ENCODE measurements at regions not wholly inside any gene's neighbourhood (a gene's known extent, or its start where the extent isn't known, plus 50 kb on each side); places are given as distances from the start of the nearest gene placed in this dataset.
"Not testable (repeated sequence)": the region's sequence is repeated elsewhere in the genome, so short reads cannot be mapped to it uniquely, and the experiment has no call there.

DNA sequence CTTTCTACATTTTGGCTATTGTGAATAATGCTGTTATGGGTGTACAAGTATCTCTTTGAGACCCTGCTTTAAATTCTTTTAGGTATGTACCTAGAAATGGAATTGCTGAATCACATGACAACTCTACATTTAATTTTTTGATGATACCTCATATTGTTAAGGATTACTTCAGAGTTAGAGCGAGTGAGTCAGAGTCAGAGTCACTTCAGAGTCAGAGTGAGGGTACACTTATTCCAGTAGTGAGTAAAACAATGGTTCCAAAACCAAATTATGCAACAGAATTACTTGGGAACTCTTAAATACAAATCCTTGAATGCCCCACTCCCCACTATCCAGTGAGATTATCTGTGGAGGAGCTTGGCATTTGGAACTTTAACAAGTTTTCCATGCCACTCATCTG lies 50.3 kb upstream of the SNRK start:
- DNase-seq (ENCODE audit: low read depth in 2 of 2) = no peak

DNA sequence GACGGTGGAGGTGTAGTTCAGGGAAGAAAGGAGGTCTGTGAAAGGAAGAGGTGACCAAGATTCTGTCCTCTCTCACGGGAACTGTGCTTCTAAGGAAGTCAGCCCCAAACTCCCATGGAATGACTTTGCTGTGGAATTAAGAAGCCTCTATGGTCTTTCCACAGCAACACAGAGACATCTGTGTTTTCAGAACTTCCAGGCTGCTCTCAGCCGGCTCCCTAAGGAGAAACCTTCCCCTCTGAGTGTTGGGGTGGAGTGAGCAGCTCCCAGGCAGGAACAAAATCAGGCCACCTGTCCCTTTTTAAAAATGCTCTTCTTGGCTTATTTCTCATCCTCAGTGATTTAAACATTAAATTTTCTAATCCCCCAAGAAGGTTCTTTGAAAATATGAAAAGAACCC lies 53.3 kb upstream of the SNRK start:
- DNase-seq (ENCODE audit: low read depth in 2 of 2) = no peak

DNA sequence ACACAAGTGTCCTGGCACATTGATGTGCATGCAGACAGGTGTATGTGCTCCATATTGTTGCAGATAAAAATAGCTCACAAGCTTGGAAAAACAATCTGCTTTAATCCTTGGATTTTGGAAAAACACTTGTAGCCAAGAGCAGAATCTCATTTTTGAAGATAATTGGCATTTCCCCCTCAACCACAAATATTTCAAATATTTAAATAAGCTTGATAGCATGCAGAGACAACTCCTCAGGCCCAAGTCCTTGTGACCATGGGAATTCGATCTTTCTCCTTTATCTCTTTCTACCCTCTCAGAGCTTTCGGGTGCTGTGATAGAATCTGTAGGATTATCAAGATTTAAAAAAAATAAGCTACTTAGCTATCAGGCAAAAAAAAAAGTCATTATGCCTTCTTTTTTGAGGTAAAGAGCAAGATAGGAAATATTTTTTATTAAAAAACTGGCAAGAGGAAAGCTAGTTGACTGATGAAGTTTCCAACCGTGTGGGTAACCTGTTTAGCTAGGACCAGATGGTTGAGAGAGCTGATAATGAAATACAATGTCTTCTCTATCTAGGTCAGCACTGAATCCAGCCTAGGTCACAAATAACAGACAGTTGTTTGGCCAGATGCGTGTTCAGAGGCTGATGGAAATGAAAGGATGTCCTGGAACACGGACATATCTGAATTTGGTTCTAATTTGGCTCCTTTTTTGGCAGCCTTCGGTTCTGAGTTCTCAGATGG lies 54.9 kb upstream of the SNRK start:
- no peak for DNase-seq (ENCODE audit: low read depth in 2 of 2)

DNA sequence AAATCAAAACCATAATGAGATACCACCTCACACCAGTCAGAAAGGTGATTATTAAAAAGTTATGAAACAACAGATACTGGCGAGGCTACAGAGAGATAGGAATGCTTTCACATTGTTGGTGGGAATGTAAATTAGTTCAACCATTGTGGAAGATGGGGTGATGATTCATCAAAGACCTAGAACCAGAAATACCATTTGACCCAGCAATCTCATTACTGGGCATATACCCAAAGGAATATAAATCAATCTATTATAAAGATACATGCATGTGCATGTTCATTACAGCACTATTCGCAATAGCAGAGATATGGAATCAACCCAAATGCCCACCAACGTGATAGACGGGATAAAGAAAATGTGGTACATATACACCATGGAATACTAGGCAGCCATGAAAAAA lies 56.5 kb upstream of the SNRK start:
- not testable (repeated sequence) for DNase-seq (ENCODE audit: low read depth in 2 of 2)

DNA sequence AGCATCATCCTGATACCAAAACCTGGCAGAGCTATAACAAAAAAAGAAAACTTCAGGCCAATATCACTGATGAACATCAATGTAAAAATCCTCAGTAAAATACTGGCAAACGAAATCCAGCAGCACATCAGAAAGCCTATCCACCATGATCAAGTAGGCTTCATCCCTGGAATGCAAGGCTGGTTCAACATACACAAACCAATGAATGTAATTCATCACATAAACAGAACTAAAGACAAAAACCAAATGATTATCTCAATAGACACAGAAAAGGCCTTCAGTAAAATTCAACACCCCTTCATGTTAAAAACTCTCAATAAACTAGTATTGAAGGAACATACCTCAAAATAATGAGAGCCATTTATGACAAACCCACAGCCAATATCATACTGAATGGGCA lies 58.7 kb upstream of the SNRK start:
- DNase-seq (ENCODE audit: low read depth in 2 of 2) = not testable (repeated sequence)

DNA sequence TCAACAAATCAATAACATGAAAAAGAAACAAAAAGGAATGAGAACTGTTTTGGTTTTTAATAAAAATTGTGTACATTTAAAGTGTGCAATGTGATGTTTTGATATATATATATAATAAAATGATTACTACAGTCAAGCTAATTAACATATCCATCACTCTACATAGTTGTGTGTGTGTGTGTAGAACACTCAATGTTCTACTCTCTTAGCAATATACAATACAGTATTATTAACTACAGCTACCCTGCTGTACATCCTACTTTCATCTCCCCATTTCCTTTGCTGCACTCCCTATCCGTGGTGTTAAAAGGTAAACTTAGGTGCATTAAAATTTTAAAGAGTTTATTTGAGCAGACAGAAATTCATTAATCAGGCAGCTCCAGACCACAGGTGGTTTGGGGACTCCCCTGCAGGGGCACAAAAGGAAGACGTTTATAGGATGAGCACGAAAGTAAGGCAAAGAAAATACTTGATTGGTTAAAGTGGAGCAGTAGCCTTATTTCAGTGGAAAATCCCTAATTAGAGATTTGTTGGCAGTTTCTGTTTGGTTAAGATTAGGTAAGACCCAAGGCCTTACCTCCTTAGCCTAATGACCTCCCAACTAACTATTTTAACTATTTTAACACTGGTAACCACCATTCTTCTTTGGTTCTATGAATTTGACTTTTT lies 61.8 kb upstream of the SNRK start:
- no peak for DNase-seq (ENCODE audit: low read depth in 2 of 2)

DNA sequence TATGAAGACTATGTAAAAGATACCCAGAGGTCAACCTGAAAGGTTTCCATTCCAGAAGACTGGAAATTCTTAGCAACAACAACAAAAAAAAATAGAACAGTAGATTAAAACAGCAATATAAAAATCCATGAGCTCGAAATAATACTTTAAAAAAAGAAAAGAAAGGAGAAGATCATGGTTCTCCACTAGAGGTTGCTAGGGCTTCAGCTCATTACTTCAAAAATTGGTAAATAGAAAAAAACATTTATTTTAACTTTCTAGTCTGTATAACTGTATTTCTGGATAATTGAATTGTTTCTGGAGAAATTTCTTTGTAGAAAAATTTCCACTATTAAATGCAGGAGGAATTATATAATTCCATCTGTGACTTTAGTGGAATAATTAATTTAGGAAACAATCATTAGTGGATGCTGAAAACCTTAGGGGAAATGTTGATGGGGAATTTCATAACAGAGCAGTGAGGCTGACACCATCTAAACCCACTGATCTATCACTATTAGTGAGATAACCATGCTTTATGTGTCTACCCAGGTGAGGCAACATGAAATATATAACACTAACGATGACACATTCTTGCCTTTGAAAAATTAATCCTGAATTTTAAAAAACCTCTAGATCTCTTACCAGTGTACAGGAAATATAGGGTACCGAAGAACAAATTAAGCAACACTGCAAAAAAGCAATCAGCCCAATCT lies 62.5 kb upstream of the SNRK start:
- DNase-seq (ENCODE audit: low read depth in 2 of 2) = no peak

DNA sequence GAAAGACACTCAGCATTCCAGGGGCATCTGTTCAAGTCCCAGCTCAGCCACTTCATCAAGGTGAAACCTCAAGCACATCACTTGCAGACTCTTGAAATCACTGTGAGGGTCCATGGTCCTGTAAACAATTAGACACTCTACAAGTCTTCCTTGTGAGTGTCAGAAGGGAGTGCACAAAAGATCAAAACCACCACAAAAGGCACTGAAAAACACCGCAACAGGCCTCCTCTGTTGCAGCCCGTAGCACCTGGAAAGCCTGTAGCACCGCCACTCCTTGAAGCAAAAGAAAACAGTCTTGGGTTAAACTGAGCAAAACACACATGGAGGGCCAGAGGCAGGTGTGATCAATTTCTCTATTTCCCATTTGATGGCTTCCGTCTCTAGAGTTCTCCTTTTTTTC lies 63.8 kb upstream of the SNRK start:
- DNase-seq (ENCODE audit: low read depth in 2 of 2) = no peak

DNA sequence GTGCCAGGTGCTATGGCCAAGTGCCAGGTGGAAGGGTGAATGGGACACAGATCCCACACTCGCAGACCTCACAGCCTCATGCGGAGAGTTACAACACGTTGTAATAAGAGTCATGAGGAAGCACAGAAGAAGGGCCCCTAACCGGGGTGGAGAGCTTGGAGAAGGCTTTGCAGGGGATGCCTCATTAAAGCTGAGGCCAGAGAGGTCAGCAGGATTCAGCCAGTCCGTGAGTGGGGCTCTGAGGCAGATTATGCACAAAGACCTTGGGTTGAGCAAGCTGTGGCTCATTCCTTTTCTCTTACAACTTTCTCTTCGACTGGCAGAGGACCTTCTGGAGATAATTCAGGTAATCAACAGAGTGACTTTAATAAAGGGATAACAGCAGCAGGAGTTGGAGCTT lies 65.3 kb upstream of the SNRK start:
- DNase-seq (ENCODE audit: low read depth in 2 of 2) = no peak

DNA sequence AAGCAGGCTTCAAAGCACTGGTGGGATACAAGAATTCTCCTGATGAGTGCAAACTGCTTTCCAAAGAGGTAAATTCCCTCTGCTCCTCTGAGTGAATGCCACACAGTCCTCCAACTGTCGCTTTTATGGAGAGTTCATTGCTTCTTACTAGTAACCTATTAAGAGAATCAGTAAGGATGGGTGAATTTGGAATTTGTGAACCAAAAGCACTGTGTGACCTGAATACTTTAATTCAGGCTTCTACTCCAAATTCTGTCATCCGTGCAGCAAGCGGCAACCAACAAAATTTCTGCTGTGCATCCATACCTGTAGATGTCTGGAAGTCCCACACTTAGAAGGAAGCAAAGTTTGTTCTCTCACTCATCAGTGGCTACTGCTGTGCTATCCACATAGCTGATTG lies 66.7 kb upstream of the SNRK start:
- DNase-seq (ENCODE audit: low read depth in 2 of 2) = no peak

DNA sequence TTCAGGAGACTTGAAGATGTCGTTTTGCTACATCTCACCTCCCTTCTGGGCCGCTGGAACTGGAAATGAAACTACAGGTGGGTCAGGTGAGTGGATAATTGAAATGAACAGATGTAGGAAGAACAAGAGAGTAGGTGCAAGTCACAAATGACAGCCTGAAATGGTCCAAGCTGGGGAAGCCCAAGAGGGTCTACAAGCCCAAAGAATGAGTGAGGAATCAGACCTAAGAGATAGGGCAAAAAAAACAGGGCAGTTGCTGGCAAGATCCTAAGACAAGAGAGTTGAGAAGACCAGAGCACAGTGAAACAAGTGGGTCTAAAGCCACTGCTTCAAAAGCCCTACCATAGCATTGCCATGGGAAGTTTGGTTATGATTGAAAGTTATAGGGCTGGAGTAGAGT lies 67.4 kb upstream of the SNRK start:
- DNase-seq (ENCODE audit: low read depth in 2 of 2) = no peak

DNA sequence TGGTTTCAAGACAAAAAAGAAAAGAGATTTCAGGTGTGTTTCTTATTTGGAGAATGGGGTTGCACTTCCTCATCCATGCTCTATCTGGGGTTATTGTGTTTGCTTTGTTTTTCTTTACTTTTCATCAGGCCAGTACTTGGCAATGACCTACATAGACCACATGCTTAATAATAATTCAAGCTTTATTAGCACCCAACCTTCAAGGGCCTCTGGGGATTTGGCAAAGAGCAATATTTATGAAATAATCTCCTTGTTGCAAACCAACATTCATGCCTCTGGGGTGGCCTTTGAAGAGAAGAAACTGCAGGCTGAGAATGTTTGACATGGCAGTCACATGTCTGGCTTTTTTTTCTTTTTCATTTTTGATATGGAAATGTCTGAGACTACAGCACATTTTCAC lies 68.2 kb upstream of the SNRK start:
- no peak for DNase-seq (ENCODE audit: low read depth in 2 of 2)

DNA sequence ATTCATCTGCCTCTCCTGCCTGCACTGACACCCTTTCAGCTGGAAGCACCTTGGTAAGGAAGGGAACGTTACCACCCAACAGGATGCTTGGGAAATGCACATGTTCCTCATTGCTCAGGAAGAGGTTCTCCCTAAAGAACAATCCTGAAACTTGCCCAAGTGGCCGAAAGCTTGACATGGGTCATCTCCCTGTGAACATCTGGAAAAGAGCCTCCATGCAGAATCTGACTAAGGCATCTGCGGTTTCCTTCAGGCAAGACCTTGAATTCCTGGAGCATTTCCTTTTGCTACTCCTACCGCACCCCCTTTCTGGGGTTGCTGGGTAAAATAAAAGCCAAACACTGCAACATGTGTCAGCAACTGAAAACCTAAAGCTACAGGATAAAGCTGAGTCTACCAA lies 68.7 kb upstream of the SNRK start:
- no peak for DNase-seq (ENCODE audit: low read depth in 2 of 2)

DNA sequence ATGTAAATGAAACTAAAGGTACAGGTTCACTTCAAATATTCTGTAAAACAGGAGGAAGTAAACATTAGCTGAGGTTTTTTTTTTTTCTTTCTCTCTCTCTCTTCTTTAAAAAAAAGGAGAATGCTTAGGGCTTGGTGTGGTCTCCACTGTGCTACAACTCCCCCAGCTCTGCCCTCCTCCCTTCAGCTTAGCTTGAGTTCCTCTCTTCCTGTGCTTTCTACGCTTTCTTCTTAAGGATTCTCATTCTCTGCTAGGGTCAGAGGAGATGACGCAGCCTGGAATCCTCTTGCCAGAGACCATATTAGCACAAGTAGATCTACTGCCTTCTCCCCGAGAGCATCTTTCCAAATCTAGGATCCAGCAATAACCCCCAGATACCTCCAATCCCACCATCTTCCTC lies 69.1 kb upstream of the SNRK start:
- no peak for DNase-seq (ENCODE audit: low read depth in 2 of 2)

DNA sequence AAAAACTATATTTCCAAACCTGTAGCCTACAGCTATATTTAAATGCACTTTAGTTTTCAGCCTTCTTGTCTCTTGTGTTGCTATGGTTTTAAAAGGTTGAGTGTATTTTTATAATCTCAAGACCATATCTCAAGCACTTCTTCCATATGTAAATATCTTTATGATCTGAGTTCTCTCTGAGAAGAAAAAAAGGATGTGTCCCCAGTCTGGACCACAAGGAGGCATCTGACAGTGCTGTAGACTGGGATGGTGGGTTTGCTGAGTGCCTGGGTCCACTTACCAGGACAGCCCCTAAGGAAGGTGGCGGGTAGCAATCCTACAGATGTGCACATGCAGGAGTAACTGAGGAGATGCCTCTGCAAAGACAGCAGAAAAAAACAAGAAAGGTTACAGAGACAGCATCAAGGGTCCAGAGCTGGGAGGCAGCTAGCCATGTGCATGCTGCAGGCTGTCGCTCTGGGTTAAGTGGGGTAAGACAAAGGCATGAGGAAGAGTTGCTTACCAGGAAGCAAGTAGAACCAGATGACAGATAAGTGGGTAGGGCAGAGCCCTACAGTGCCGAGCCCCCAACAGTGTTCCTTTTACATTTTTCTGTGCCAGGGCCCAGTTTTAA lies 70.6 kb upstream of the SNRK start:
- no peak for DNase-seq (ENCODE audit: low read depth in 2 of 2)

DNA sequence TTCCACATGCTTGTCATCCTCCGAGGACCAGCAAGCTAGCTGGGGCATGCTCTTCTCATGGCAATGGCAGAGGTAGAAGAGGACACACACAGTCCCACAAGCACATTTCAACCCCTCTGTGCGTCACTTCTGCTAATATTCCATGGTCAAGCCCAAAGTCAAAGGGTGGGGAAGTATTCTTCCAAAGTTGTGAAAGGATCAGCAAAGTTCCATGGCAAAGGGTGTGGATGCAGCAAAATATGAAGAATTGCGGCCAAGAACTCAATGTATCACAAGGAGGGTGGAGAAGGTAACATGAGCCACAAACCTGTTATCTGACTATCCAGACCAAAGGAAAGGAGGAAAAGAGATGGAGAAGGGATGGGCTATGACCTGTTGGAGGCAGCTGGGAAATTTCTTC lies 71.2 kb upstream of the SNRK start:
- DNase-seq (ENCODE audit: low read depth in 2 of 2) = no peak

DNA sequence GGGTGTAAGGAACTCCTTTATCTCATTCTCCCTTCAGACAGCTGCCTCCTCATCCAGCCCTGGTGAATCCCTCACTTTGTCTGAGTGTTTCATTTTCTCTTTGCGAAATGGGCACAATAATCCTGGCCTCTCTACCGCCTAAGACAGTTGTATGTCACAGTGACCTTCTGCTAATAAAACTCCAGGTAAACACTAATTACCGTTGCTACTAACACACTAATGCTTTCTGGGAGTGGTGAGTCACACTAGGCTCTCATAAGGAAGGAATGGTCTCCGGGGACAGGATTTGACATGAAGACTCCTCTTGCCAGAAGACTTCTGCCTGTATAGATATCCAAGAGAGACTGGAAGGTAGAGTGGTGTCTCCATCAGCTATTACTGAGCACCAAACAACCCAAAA lies 71.7 kb upstream of the SNRK start:
- DNase-seq (ENCODE audit: low read depth in 2 of 2) = no peak

DNA sequence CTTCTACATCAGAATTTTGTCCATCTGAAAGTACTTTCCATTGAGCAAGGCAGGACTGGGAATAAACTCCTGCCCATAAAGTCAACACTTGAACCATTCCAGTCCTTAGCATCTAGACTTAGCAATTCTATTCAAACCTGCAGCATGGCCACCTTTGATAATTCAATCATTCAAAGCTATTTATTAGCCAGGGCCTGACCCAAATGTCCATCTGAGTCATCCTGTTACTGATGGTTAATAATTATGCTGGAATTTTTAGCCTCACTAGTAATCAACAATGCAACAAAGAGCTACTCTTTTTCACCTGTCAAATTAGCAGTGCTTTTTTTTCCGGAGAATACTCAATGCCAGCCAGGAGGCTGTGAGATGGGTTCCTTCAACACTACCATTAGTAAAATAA lies 72.7 kb upstream of the SNRK start:
- no peak for DNase-seq (ENCODE audit: low read depth in 2 of 2)

DNA sequence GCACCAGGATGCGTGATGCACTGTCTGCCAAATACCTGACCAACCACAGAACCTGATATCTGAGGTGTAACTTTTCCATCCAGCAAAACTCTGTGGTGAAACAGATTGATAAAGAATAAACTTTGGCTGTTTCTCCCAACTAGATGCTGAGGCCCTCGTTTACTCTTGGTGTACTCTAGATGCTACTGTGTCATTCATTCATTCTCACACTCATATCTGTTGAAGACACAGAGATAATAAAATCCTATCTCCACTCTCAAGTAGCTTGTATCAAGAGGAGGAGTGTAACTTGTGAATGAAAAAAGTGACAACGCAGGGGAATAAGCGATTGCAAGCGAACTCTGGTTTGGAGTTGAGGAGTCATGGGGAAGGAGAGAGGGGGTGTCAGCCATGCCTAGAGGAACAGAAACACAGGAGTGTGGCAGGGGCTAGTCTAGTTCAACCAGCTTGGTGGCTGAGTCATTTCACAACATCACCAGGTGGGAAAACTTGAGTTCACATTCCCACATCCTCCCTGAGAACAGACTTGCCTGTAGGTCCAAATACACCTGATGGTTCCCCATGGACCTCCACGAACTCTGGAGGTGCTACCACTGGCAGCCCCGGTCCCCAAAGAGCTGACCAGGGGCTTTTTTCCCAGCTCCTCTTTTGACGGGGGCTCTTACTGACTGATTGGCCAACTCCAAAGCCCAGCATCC lies 73.3 kb upstream of the SNRK start:
- DNase-seq (ENCODE audit: low read depth in 2 of 2) = no peak

DNA sequence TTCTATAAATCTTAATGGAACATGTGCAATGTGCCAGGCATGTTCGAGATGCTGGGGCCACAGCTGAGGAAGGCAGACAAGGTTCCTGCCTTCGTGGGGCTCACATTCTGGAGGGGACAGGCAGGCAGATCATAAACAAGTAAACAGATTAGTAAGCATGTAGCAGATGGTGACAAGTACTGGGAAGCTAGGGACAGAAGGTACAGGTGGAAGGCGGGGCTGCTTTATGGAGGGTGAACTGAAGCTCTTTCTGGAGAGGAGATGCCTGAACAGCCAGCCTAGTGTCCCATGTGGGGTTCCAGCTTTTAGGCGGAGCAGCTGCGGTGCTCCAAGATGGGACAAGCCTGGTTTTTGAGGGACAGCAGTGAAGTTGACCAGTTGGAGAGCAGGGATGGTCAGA lies 74.7 kb upstream of the SNRK start:
- no peak for DNase-seq (ENCODE audit: low read depth in 2 of 2)

DNA sequence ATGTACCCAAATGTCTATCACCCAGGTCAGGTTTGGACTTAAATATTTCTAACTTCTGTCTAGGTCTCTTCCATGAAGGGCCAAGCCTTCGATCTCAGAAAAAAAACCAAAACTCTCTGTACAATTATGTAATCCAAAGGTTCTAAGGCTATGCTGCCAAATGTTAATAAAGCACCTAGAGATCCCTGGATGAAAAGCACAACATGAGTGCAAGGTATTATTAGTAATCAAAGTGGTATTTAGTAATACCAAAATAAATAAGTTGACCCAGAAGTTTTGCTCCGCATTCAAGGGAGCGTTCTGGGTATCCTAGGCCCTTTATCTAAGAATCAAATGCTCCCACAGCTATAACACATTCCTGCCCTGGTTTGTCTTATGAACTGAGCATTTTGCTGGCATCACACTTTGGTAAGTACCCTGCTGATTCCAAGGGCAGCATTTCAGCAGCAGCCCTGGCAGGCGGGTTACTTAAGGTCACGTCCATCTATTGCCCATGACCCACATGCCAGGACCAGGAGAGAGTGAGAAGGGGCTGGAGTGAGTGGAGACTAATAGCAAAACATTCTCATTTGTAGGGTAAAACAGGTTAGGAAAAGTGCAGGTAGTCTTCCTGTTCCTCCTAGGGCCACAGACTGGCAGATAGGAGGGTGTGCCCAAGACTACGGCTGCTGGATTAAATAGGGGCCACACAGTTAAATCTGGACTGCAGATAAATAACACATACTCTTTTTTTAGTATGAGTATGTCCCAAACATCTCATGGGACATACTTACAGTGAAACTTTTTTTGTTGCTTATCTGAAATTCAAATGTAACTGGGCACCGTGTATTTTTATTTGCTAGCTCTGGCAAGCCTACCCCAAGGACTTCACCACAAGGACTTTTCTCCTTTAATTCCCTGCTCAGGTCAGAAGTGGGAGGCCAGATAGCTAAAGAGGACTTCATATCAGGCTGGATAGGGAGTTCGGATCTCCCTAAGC lies 76.0 kb upstream of the SNRK start:
- no peak for DNase-seq (ENCODE audit: low read depth in 2 of 2)
